ENCODE measurements at regions not wholly inside any gene's neighbourhood (a gene's known extent, or its start where the extent isn't known, plus 50 kb on each side); places are given as distances from the start of the nearest gene placed in this dataset.

DNA sequence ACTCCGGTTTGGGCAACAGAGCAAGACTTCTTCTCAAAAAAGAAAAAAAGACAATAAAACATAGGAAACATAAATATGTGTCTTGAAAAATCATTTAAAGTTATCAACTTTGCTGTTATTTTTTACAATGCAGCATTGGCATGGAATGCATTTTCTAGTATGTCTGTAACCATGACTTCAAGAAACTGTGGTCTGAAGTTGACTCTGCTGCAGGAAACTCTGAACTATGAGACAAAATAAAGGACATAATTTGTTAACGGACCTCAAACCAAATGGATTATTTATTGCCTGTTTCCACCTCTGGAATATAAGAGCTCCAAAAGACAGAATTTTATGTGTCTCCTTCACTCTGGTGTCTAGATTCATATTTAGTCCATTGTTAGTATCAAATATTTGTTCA lies 79.1 kb downstream of the TRIB2 start:
- DNase-seq, result no peak

DNA sequence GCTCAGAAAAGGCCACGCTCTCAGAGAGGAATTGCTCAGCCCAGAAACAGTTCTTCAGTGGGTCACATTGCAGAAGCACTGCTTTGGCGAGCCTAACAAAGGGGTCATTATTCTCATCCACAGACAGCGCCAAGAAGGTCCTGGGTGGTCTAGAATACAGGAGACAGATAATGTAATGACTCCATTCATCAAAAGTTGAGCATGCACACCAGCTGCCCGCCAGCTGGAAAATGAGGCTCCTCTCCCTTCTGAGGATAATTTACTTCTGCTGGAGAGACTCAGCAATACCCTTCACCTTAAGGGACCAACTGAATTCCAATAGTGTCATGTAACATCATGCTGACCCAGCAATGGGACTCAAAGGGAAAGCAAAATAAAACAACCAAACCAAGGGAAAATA lies 79.9 kb downstream of the TRIB2 start:
- no peak for DNase-seq

DNA sequence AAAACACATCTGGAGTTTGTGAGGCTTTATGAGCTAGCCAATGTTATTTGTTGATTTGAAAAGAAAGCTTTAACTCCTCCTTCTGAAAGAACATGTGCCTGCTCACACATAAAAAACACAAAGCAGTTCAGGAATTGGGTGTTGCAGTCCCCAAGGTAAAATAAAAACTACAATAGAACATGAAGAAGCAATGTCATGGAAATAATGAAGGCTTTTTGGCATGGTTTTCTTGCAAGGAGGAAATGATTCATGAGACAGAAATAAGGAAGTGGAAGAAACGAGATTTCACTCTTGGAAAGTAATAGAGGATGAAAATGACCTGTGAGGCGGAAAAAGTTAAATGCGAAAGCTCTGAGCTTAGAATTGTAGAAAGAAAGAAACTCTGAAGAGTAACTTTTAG lies 81.1 kb downstream of the TRIB2 start:
- no peak for DNase-seq

DNA sequence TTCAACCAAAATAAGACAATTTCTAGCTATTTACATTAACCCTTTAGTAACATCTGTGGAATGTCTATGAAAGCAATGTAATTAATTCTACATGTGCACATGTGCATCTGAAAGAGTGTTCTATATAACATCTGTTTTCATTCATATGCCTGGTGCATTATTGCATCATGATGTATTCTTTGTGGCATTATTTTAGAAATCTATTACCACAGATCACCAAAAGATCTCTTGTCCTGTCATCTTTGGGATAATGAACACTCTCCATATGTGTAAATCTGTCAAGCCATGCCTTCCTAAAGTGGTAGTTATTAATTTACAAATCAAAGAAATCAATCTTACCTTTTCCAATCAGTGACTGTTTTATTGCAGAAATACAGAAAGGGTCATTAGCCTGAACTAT lies 86.9 kb downstream of the TRIB2 start:
- no peak for DNase-seq

DNA sequence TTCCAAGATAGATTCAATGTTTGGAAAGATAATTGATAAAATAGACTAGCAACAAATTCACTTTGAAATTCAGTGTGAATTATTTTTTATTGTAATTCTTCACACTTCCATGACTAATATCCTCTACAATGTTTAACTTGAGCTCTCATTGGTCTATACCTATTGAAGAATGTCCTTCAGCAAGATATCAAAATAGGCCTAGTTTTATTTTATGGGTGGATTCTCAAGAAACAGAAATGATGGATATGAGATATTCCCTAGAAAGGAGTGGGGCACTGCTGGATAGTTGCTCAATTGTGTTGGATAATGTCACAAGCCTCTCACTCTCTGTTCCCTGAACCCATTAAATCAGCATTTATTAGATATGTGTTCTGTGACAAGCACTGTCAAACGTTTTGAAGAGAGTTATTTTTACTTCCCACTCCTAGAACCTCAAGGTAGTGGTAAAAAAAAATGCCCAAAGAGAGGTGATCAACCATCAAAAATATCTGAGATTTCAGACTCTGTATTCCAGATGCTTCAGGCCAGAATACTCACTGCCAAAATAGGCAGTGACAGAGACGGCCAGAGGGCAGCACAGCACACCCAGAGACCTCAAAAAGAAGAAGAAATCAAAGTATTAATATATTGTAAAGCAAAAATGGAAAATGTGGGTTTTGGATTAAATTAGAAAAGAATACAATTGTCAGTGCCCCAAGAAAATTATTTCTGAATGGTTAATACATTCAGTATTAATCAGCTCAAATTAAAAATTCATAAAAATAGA lies 87.5 kb downstream of the TRIB2 start:
- DNase-seq, result no peak

DNA sequence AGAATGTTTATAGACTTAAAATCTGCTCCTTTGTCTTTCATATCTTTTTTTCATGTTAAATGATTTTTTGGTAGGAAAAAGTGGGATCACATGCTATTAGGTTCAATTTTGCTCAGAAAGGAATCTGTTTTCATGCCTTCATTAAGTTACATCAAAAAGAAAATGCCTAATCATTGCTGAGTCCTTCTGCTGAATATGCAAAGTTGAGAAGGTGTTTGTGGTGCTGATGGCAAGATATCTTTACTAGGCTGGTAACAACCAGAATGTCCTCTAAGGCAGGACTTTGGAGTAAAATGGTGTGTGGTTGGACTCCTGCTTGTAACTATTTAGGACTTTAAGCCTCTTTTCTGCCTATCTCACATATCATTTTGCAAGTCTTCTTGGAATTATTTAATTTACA lies 88.3 kb downstream of the TRIB2 start:
- no peak for DNase-seq

DNA sequence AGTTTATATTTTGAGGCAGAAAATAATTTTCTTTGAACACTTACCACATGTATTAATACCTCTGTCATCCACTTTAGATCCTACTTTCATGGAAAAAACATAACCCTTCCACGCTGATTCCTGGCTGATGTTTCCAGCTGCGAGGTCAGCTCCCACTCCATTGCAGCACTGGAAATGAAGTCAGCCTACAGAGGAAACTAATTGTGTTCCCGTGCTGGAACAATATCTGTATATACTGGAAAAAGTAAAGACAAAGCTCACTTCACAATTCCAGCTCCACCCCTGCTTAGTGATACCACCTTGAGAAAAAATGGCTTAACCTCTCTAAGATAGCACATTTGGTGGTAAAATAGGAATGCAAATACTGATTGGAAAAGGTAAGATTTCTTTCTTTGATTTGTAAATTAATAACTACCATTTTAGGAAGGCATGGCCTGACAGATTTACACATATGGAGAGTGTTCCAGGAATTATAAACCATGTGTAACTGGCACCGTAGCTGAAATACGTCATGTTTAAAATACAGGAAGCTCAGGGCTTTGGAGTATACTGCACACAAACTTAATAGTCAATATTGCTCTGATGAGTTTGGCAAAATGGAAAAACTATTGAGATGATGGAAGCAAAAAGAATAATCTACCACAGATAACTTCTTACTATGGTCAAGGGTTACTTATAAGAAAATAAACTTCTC lies 90.0 kb downstream of the TRIB2 start:
- DNase-seq, result no peak

DNA sequence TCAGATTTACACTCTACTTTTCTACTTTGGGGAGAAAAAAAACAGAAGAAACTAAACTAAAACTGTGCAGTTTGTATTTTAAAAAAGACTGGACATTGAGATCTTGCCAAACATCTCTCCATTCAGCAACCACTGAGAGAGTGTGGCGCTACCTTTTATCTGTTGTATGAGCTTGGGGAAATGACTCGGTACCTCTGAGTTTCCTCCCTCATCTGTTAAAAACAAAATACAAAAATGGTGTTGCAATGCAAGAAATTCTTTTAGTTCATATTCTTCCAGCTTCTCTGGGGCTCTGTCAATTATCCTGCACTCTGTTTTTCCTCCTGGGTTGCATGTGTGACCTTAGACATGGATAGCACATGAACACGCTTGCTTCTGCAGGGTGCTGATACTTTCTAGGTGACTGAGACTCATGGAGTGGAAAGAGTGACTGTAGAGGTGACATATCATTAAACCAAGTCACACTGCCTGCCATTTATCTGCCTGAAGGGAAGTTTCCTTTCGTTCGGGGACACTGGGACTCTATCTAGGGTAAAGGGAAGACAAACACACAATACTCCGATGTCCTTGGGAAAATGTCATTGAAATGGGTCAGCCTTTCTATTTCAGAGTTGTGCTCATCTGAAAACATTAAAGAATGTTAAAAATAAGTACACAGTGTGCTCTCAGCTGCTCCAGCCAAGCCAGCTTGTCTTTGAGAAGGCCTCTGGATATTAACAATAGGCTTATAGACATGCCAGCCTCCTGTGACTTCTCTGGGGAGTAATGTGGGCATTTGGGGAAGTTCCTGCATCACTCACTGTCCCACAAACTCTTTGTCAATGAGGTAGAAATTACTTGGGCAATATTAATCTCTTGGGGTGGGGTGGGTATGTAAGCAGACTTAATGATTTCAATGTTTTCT lies 91.4 kb downstream of the TRIB2 start:
- no peak for DNase-seq

DNA sequence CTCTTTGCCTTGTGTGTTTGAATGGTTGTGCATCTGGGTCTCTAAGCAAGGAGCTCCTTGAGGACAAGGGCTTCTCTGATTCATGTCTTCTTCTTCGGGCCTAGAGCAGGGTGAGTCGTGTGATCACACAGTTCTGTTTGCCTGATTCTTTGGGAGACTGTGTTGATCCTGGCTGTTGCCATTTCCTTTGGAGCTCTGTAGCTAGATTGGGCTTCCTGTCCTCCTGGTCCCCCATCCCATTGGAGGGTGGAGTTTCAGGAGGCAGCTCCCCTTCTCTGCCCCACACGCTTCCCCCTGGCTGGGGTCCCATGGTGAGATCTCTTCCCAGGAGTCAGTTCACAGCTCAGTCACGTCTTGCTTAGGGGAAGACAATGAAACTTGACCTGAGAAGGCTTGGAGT lies 92.8 kb downstream of the TRIB2 start:
- DNase-seq, result no peak

DNA sequence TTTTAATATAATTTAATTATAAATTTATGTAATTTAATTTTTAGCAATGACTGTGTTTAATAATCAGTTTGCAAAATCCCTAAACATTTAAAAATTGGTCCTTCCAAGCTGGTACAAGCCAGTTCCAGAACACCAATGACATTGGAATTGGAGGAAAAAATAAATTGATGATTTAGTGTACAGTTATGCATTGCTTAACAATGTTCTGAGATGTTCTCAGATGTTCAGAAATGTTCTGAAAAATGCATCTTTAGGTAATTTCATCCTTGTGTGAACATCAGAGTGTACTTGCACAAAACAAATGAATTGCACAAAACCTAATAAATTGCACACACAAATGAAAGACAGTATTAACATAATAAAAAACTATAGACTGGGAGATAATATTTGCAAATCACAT lies 95.2 kb downstream of the TRIB2 start:
- DNase-seq, result no peak

DNA sequence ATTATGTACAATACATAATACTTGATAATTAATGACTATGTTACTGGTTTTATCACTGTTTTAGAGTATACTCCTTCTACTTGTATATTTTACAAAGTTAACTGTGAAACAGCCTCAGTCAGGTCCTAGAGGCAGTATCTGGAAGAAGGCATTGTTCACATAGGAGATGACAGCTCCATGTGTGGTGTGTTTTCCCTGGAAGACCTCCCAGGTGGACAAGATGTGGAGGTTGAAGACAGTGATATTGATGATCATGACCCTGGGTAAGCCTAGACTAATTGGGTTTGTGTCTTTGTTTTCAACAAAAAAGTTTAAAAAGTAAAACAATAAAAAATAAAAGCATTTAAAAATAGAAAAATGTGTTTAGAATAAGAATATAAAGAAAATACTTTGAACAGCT lies 96.4 kb downstream of the TRIB2 start:
- no peak for DNase-seq

DNA sequence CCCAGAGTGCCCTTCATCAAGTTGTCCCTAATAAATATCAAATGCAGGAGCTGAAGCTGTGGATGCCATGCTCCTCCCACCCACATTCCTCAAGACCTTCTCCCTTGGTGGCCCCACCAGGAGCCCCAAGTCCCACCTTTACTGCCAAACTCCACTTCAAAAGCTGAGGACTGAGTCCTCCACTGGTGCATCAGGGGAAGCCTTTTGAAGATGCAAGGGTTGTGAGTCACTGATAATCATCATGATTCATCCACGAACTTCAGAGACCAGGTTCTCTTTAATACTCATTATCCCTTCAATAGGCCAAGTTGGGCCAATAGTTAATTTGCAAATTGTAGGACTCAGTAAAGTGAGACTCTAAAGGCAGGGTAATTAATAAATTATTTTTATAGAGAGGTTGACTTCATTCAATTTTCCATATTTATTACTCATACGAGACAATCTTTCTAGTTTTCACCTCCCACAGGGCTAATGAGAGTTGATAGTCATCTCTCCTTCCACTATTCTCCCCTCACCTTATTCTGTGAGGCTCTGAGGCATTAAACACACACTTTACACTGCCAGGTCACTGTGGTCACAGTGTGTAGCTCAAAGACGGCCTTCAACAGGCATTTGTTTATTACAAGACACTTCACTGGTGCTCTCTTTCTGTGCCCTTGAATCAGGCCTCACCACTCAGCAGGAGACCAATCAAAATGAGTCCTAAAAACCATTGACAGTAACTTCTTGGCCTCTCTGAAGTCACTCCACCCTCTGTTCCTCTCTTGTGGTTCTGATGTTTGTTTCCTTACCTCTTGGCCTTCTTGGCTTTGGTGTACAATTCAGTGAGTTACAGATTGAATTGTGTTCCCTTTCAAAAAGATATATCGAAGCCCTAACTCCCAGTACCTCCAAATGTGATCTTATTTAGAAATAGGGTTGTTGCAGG lies 99.9 kb downstream of the TRIB2 start:
- no peak for DNase-seq

DNA sequence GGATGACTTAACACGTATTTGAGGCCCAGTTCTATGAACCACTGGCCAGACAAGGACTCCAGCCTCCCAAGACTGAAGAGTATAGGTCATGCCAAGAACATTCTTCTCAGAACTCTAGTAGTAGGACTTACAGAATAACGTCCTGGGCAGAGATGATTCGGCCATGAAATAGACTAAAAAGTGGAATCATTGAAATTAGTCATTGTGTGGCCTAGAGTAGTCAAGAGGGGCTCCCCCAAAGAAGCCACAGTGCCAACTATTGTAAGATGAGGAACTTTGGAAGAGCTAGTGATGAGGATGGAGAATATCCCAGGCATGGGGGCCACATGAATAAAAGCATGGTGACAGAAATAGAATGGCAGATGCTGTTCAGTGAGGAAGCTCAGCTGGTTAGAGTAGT lies 101.1 kb downstream of the TRIB2 start:
- DNase-seq, result no peak

DNA sequence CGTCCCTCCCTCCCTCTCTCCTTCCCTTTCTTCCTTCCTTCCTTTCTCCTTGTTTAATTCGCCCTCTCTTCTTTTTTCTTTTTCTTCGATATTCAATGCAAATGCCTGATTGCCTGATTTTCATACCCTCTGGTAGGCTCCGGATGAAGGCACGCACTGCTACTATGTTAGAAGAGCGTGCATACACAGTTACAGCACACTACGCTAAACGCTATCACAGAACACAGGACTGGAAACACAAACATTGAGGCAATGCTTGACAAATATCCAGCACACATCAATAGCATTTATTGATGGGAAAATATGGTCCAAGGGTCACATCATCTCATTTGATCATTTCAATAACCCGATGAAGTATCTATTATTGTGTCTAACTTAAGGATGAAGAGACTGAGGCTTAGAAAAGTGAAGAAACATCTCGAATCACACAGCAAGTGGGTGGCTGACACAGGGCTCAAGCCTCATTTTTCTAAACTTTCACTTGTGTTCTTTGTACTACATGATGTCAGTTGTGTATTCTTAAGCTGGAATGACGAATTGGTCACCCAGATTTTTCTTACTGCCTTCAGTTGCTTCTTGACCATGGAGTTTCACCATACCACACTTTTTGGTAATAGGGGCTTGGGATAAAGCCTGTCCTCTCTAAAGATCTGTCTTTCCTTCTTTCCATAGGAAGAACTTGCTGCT lies 101.8 kb downstream of the TRIB2 start:
- no peak for DNase-seq

DNA sequence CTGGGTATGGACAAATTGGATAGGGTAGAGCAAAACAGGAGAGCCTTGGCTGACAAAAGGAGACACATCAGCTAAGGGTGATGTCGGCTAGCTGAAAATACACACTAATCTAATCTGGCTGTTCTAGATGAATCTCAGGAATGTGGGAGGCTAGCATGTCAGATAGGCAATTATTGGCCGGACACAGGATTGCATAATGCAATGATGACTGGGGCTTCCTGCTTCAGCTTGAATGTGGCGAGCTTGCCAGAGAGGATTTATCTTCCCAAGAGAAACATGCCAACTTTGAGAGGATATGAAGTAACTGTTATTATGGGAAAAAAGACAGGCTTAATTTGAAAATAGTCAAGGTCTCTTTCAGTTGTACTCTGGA lies 102.4 kb downstream of the TRIB2 start:
- DNase-seq, result no peak

DNA sequence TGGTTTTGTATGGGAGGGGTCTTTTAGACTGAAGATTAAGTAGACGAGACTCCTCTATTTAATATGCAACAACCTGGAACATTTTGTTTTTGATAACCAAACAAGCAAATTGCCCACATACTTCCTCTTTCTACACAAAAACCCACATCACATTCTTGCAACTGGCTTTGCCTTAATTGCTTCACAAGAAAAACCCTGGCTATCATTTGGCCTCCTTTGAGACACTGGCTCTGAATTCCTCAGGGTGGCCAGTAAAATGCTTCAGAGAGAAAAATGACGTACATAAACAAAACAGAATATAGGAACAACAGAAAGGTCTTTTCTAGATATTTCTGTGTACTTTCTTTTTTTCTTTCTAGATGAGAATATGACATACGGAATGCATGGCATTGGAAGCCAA lies 103.0 kb downstream of the TRIB2 start:
- no peak for DNase-seq

DNA sequence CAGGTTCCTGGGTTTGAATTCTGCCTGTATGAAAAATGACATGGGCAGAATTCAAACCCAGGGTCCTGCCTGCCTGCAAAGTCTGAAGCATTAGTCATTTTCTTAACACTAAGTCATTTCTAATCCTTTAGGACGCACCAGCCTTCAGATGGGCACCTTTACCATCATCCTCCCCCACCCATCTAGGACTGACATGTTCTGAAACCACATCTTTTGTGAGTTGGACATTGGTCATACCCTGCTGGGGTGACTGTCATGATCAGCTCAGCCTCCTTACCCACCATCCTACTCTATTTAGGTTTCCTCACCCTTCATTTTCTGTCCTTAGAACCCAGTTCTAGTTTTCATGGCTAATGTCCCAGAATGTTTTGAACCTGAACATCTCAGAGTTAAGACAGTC lies 104.9 kb downstream of the TRIB2 start:
- no peak for DNase-seq

DNA sequence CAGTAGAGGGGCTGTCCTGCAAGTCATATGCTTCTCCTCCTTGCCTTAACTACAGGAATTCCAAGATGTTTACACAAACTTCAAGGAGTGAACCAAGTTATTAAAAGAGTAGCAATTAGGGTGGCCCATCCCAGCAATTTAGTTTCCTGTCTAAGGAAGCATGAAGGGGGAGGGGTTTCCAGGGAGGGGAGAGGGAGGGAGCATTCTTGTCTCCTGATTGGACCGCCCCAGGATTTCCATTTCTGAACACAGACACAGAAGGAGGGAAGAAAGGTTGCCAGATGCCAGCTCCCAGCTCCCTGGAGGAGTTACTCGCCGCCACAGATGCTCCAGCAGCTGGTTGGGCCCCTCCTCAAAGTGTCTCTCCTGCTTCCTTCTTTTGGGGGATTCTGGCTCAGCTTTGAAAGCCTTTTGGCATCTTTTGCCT lies 107.6 kb downstream of the TRIB2 start:
- DNase-seq, result no peak

DNA sequence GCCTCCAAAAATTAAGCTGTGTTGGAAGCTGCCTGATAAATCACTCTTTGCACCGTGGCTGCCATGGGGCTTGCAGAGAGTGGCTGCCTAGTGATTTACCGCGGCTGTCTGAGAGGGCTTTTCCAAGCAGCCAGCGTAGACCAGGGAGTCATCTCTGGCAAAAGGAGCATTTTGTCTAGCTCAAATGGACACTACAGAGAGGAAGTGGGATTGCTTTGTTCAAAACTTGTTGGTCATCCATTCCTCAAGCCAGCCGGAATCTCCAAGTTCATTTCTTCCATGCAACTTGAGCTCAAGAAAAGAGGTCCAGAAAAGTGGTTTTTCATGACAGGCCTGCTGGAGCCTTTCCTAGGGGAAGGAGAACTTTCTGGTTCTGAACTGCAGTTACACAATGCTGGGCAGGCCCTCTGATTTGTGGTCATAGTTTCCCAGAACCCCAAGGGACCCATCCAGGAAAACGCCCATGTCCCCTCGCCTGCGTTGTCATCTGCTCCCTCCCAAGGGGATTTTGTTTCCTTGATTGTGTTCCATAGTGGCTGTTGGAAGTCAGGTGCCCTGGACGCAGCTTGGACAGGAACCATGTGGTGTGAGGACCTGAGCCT lies 108.1 kb downstream of the TRIB2 start:
- no peak for DNase-seq

DNA sequence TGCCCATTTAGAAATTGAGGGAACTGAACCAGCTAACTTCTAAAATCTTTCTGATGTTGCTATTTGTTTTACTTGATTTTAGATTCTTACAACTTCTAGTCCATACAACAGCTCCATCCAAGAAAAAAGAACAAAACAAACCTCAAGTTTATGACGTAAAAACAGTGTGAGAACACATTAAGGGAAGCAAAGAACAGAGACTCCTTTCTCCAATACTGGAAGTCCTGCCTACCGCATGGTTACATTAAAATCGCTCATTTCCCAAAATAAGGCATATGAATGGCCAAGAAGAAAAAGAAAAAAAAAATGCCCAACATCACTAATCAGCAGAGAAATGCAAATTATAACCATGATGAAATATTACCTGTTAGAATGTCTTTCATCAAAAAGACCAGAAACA lies 110.0 kb downstream of the TRIB2 start:
- DNase-seq, result no peak

DNA sequence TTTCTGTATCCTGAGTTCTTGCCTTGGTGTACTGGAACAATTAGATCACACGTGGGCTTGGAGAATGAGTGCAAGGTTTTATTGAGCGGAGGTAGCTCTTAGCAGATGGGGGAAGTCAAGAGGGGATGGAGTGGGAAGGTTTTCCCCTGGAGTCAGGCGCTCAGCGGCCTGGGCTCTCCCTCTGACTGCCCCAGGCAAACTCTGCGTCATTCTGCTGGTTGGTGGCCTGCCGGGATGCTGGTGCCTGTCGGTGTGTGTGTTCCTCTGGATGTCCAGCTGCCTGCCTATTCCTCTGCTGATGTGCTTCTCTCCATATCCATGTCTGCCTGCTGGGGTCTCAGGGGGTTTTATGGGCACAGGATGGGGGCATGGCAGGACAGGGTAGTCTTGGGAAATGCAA lies 111.0 kb downstream of the TRIB2 start:
- no peak for DNase-seq

DNA sequence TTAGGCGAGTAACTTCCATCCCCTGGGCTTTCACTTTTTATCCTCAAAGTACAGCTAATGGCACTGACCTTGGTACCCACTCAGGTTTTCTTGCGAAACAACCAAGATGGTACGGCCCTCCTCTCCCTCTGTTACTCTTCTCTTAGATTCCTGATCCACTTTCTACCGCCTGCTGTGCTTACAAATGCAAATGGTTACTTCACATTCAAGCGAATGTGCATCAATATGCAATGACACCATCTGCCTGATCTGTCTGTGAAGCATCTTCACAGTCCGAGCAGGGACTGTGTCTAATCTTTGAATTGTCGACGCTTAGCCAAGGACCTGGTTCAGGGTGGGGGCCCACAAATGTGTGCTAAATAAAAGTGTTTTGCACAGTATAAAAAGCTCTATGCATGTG lies 112.2 kb downstream of the TRIB2 start:
- DNase-seq, result no peak
